ENCODE measurements at regions not wholly inside any gene's neighbourhood (a gene's known extent, or its start where the extent isn't known, plus 50 kb on each side); places are given as distances from the start of the nearest gene placed in this dataset.

GRCh38 chr5:77924081-77924480, 147.9 kb upstream of the TBCA start (continued):
- TF ChIP-seq IRF5 (IDR thresholded peaks at IDR 0.05; ENCODE audit: borderline replicate concordance) (no peak), CHD4 (IDR thresholded peaks at IDR 0.05) (no peak), ZBTB33 (IDR thresholded peaks at IDR 0.05) (no peak), PBX3 (IDR thresholded peaks at IDR 0.05; ENCODE audit: insufficient replicate concordance, low read depth, low read length) (no peak), BRCA1 (IDR thresholded peaks at IDR 0.05; ENCODE audit: low read depth, low read length) (no peak), ZNF687 (IDR thresholded peaks at IDR 0.05) (no peak), ZNF384 (IDR thresholded peaks at IDR 0.05; ENCODE audit: borderline replicate concordance, low read depth, low read length) (no peak), NFYA (IDR thresholded peaks at IDR 0.05; ENCODE audit: borderline replicate concordance, low read depth, low read length) (no peak), MYC (IDR thresholded peaks at IDR 0.05; ENCODE audit: insufficient read depth, insufficient read length, insufficient replicate concordance, low read length, severe bottlenecking) (no peak)
